Astrocyte (in vitro differentiated cells and primary cell): ENCODE measurements at regions not wholly inside any gene's neighbourhood (a gene's known extent, or its start where the extent isn't known, plus 50 kb on each side); places are given as distances from the start of the nearest gene placed in this dataset.

Source experiments
- DNase-seq: peaks from one replicate; pipeline ENCODE4 v3.0.0-alpha.2; 2010; ENCODE audit warnings: low read depth
- FAIRE-seq: peaks from 2 replicates; lab custom pipeline; 2011; peaks lifted over from hg19 to GRCh38; lab: Jason Lieb, UNC
- H2AFZ ChIP-seq: 2 replicates; pipeline ENCODE4 v1.6.0; 2012; ENCODE audit warnings: low read depth, low read length, inconsistent platforms
- H3K27ac ChIP-seq: 2 replicates; pipeline ENCODE4 v1.5.1; 2011; ENCODE audit warnings: low read depth, low read length, inconsistent platforms
- H3K27me3 ChIP-seq: 2 replicates; pipeline ENCODE4 v1.6.0; 2011; ENCODE audit warnings: low read length, inconsistent platforms; ENCODE audit not compliant: insufficient read depth
- H3K36me3 ChIP-seq: 2 replicates; pipeline ENCODE4 v1.5.1; 2011; ENCODE audit warnings: low read length, inconsistent platforms; ENCODE audit not compliant: insufficient read depth
- H3K4me1 ChIP-seq: 2 replicates; pipeline ENCODE4 v1.5.1; 2011; ENCODE audit warnings: low read length, inconsistent platforms; ENCODE audit not compliant: insufficient read depth
- H3K4me2 ChIP-seq: 2 replicates; pipeline ENCODE4 v1.6.0; 2012; ENCODE audit warnings: low read length, inconsistent platforms
- H3K4me3 ChIP-seq: 2 replicates; pipeline ENCODE4 v1.5.1; 2011; ENCODE audit warnings: low read depth, mild to moderate bottlenecking, low read length, inconsistent platforms; ENCODE audit not compliant: insufficient read depth
- H3K79me2 ChIP-seq: 2 replicates; pipeline ENCODE4 v1.6.0; 2012; ENCODE audit warnings: mild to moderate bottlenecking, low read length, inconsistent platforms; ENCODE audit not compliant: insufficient read depth
- H3K9ac ChIP-seq: 2 replicates; pipeline ENCODE4 v1.6.0; 2012; ENCODE audit warnings: mild to moderate bottlenecking, low read length, inconsistent platforms
- H3K9me3 ChIP-seq: 2 replicates; pipeline ENCODE4 v1.5.1; 2012; ENCODE audit warnings: low read depth, mild to moderate bottlenecking, low read length, inconsistent platforms; ENCODE audit not compliant: insufficient read depth
- H4K20me1 ChIP-seq: 2 replicates; pipeline ENCODE4 v1.6.0; 2012; ENCODE audit warnings: low read length, inconsistent platforms; ENCODE audit not compliant: insufficient read depth
- H3K27ac Mint-ChIP-seq: one replicate; pipeline ENCODE4 v1.8.0; 2021; ENCODE audit warnings: mild to moderate bottlenecking, mixed read lengths; ENCODE audit not compliant: unreplicated experiment
- H3K27me3 Mint-ChIP-seq: one replicate; pipeline ENCODE4 v1.8.0; 2021; ENCODE audit warnings: low read depth, mixed read lengths; ENCODE audit not compliant: unreplicated experiment
- H3K36me3 Mint-ChIP-seq: one replicate; pipeline ENCODE4 v1.8.0; 2021; ENCODE audit warnings: low read depth, mixed read lengths; ENCODE audit not compliant: unreplicated experiment
- H3K4me1 Mint-ChIP-seq: one replicate; pipeline ENCODE4 v1.8.0; 2021; ENCODE audit warnings: low read depth, mixed read lengths; ENCODE audit not compliant: unreplicated experiment
- H3K4me3 Mint-ChIP-seq: one replicate; pipeline ENCODE4 v1.8.0; 2021; ENCODE audit warnings: mild to moderate bottlenecking, moderate library complexity, mixed read lengths; ENCODE audit not compliant: unreplicated experiment
- H3K9me3 Mint-ChIP-seq: one replicate; pipeline ENCODE4 v1.8.0; 2021; ENCODE audit warnings: mild to moderate bottlenecking, mixed read lengths; ENCODE audit not compliant: unreplicated experiment
- EZH2 ChIP-seq: IDR thresholded peaks from 2 replicates; pipeline ENCODE4 v1.6.1; 2012; ENCODE audit warnings: mild to moderate bottlenecking, low read length, inconsistent platforms; ENCODE audit not compliant: insufficient read depth
- TF ChIP-seq, protein P1 (sequence below): IDR thresholded peaks from 2 replicates; pipeline ENCODE4 v1.5.1; 2011; ENCODE audit warnings: low read depth, mild to moderate bottlenecking, inconsistent platforms, low read length, moderate library complexity; ENCODE audit not compliant: insufficient read depth

DNA sequence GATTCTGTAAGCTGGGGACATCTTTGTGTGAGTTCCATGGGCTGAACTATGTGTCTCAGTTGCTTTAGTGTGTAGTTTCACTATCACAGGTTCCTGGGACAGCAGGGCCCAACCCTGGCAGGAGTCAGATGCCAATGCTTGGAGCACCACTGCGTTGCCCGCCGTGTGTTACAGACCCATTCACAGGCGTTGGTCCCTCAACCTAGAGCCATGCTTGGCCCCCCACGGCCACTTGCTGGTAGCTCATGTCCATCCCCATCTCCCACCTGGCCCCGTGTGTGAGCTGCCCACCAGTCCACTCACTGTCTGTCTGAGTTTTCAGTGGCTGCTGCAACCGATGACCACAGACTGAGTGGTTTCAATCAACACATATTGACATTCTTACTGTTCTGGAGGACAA is 546.9 kb downstream of the TCERG1L start:
- Mint-ChIP-seq H3K27me3 (no peaks in the 10 kb centered on the region), H3K27ac (no peak overlapping the region), H3K9me3 (peaks cover 18% of the 10 kb centered on the region), H3K4me1 (no peaks in the 10 kb centered on the region), H3K36me3 (peaks cover 1% of the 10 kb centered on the region), H3K4me3 (no peak overlapping the region)
- Histone ChIP-seq H3K27ac (no peak overlapping the region), H3K36me3 (no peaks in the 10 kb centered on the region), H3K4me2 (no peak overlapping the region), H2AFZ (no peak overlapping the region), H3K79me2 (no peaks in the 10 kb centered on the region), H4K20me1 (no peaks in the 10 kb centered on the region), H3K9ac (no peak overlapping the region), H3K4me3 (no peak overlapping the region), H3K9me3 (peaks cover 16% of the 10 kb centered on the region), H3K27me3 (no peaks in the 10 kb centered on the region), H3K4me1 (no peaks in the 10 kb centered on the region)
- DNase-seq: no peak
- FAIRE-seq: no peak
- TF ChIP-seq, protein P1, sequence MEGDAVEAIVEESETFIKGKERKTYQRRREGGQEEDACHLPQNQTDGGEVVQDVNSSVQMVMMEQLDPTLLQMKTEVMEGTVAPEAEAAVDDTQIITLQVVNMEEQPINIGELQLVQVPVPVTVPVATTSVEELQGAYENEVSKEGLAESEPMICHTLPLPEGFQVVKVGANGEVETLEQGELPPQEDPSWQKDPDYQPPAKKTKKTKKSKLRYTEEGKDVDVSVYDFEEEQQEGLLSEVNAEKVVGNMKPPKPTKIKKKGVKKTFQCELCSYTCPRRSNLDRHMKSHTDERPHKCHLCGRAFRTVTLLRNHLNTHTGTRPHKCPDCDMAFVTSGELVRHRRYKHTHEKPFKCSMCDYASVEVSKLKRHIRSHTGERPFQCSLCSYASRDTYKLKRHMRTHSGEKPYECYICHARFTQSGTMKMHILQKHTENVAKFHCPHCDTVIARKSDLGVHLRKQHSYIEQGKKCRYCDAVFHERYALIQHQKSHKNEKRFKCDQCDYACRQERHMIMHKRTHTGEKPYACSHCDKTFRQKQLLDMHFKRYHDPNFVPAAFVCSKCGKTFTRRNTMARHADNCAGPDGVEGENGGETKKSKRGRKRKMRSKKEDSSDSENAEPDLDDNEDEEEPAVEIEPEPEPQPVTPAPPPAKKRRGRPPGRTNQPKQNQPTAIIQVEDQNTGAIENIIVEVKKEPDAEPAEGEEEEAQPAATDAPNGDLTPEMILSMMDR: no peak
- TF ChIP-seq EZH2: no peak

- Histone ChIP-seq H3K9ac (no peak overlapping the region), H3K4me1 (no peaks in the 10 kb centered on the region), H2AFZ (no peak overlapping the region), H4K20me1 (no peaks in the 10 kb centered on the region), H3K27ac (no peak overlapping the region), H3K36me3 (no peaks in the 10 kb centered on the region), H3K4me2 (no peak overlapping the region), H3K79me2 (no peaks in the 10 kb centered on the region), H3K9me3 (peaks cover 16% of the 10 kb centered on the region), H3K4me3 (no peak overlapping the region), H3K27me3 (no peaks in the 10 kb centered on the region)
- FAIRE-seq (no peak), DNase-seq (no peak)
- H3K9me3 Mint-ChIP-seq: peaks cover 21% of the 10 kb centered on the region
- H3K27me3 Mint-ChIP-seq: no peaks in the 10 kb centered on the region
- H3K4me1 Mint-ChIP-seq: no peaks in the 10 kb centered on the region
- no peak overlapping the region for H3K27ac Mint-ChIP-seq
- H3K4me3 Mint-ChIP-seq: no peak overlapping the region
- no peak for TF ChIP-seq EZH2
- peaks cover 2% of the 10 kb centered on the region for H3K36me3 Mint-ChIP-seq
These were observed 545.5 kb downstream of the TCERG1L start for GRCh38 chr10:130766071-130766470.

DNA sequence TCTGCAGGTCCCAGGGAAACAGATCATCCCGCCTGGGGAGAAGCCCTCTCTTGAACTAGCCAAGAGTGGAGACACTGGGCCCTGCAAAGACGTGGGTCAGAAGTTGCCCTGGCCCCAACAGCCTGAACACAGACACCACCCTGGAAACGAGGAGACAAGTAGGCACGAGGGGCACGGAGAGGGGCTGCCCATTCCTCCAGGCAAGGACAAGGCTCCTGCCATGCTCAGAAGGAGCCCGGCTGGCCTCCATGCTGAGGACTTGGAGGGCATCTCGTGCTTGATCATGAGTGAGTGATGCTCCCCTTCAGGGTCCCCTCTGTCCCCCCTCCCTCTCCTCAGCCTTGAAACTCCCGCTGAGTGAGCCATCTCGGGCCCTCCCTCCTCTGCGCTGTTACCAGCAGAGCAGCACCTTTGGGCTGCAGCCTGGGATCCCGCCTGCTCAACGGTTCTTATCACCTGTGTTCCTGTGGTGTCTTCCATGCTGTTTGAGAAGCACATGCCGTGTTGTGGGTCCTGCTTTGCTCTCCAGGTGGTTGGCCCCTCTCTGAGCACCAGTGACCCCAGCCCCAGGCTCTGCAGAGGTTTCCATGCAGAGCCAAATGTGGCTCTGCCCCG is 544.3 kb downstream of the TCERG1L start:
- no peaks in the 10 kb centered on the region for H3K36me3 ChIP-seq
- no peak overlapping the region for H3K27ac ChIP-seq
- no peak overlapping the region for H3K4me2 ChIP-seq
- no peaks in the 10 kb centered on the region for H4K20me1 ChIP-seq
- no peak overlapping the region for H3K4me3 Mint-ChIP-seq
- H3K9ac ChIP-seq: no peak overlapping the region
- TF ChIP-seq, protein P1: no peak
- H3K27me3 Mint-ChIP-seq: no peaks in the 10 kb centered on the region
- DNase-seq (no peak), FAIRE-seq (no peak)
- H2AFZ ChIP-seq: no peak overlapping the region
- no peak overlapping the region for H3K4me3 ChIP-seq
- H3K9me3 Mint-ChIP-seq: peaks cover 21% of the 10 kb centered on the region
- H3K4me1 Mint-ChIP-seq: no peaks in the 10 kb centered on the region
- no peaks in the 10 kb centered on the region for H3K27me3 ChIP-seq
- peaks cover 2% of the 10 kb centered on the region for H3K36me3 Mint-ChIP-seq
- no peaks in the 10 kb centered on the region for H3K4me1 ChIP-seq
- H3K79me2 ChIP-seq: no peaks in the 10 kb centered on the region
- H3K9me3 ChIP-seq: peaks cover 11% of the 10 kb centered on the region
- no peak overlapping the region for H3K27ac Mint-ChIP-seq
